ENCODE measurements at regions not wholly inside any gene's neighbourhood (a gene's known extent, or its start where the extent isn't known, plus 50 kb on each side); places are given as distances from the start of the nearest gene placed in this dataset.
A peak's percentile ranks its signal among the peaks of the same experiment; 100 is the strongest.

GRCh38 chrX:45518552-45518951, 317.9 kb upstream of the DIPK2B start:
- DNase-seq (ENCODE audit: low read depth), result no peak
- no peak for TF ChIP-seq CTCF (conservative IDR thresholded peaks at IDR 0.05; ENCODE audit: low read depth, low read length)
- no peak overlapping the region for H3K4me3 ChIP-seq (ENCODE audit: low read length)

GRCh38 chrX:45517090-45517973, 316.7 kb upstream of the DIPK2B start:
- no peak for TF ChIP-seq CTCF (conservative IDR thresholded peaks at IDR 0.05; ENCODE audit: low read depth, low read length)
- no peak overlapping the region for H3K4me3 ChIP-seq (ENCODE audit: low read length)
- peak; percentile 59 for DNase-seq (ENCODE audit: low read depth)

- peak; percentile 58 for DNase-seq (ENCODE audit: low read depth)
- H3K4me3 ChIP-seq (ENCODE audit: low read length), result no peak overlapping the region
Measured at GRCh38 chrX:45515262-45516215, 314.9 kb upstream of the DIPK2B start.

GRCh38 chrX:45513042-45513441, 312.4 kb upstream of the DIPK2B start:
- no peak for DNase-seq (ENCODE audit: low read depth)
- no peak for TF ChIP-seq CTCF (conservative IDR thresholded peaks at IDR 0.05; ENCODE audit: low read depth, low read length)
- H3K4me3 ChIP-seq (ENCODE audit: low read length), result no peak overlapping the region

More at GRCh38 chrX:45515262-45516215, 314.9 kb upstream of the DIPK2B start:
- peak; percentile 69 for TF ChIP-seq CTCF (conservative IDR thresholded peaks at IDR 0.05; ENCODE audit: low read depth, low read length)

- H3K4me3 ChIP-seq (ENCODE audit: low read length), result no peak overlapping the region
- no peak for TF ChIP-seq CTCF (conservative IDR thresholded peaks at IDR 0.05; ENCODE audit: low read depth, low read length)
- DNase-seq (ENCODE audit: low read depth), result no peak
Measured at GRCh38 chrX:45508454-45508853, 307.8 kb upstream of the DIPK2B start.

GRCh38 chrX:45506149-45506730, 305.6 kb upstream of the DIPK2B start:
- TF ChIP-seq CTCF (conservative IDR thresholded peaks at IDR 0.05; ENCODE audit: low read depth, low read length), result no peak
- no peak for DNase-seq (ENCODE audit: low read depth)
- H3K4me3 ChIP-seq (ENCODE audit: low read length), result no peak overlapping the region
